Endothelial cell of umbilical vein (primary cell): ENCODE measurements at regions not wholly inside any gene's neighbourhood (a gene's known extent, or its start where the extent isn't known, plus 50 kb on each side); places are given as distances from the start of the nearest gene placed in this dataset.

Source experiments
- BruUV-seq: library from RNA; stranded (reverse); fragments of 400-500 nt; replicated peaks from 2 replicates; lab custom pipeline; 2021; lab: Mats Ljungman, UMichigan
- CTCF ChIA-PET: fragments of 300-600, 350-600 bp; sonication (Branson Sonifier 250); formaldehyde crosslinking; loops from one replicate; lab custom pipeline; 2021; ENCODE audit warnings: antibody characterized with exemption, inconsistent platforms; lab: Charles Lee
- POLR2A ChIA-PET: fragments of 300-600, 350-600 bp; sonication (Branson Sonifier 250); formaldehyde crosslinking; loops from one replicate; lab custom pipeline; 2021; ENCODE audit warnings: antibody characterized with exemption, inconsistent platforms; lab: Charles Lee
- DNase-seq: peaks from one replicate; pipeline ENCODE4 v3.0.0-alpha.2; 2011; ENCODE audit warnings: low read depth, low spot score
- FAIRE-seq: peaks from 2 replicates; lab custom pipeline; 2011; peaks lifted over from hg19 to GRCh38; lab: Jason Lieb, UNC
- H2AFZ ChIP-seq: 2 replicates; pipeline ENCODE4 v1.6.0; 2012; ENCODE audit warnings: low read depth, low read length, control low read depth, inconsistent platforms
- H3K27ac ChIP-seq: 2 replicates; pipeline ENCODE4 v1.5.1; 2011; ENCODE audit warnings: low read depth, mild to moderate bottlenecking, control low read depth, low read length, moderate library complexity; ENCODE audit not compliant: insufficient read depth
- H3K27me3 ChIP-seq, 2 experiments: 2 replicates each; pipeline versions ENCODE4 v1.6.0 to v1.6.1; 2011; ENCODE audit warnings: low read length in 2 of 2, mixed read lengths in 1 of 2; ENCODE audit not compliant: control insufficient read depth in 2 of 2, insufficient read depth in 2 of 2
- H3K36me3 ChIP-seq, 2 experiments: 2 replicates in 1 of 2; 3 replicates in 1 of 2; pipeline ENCODE4 v1.5.1; 2011; ENCODE audit warnings: low read length in 2 of 2, mild to moderate bottlenecking in 1 of 2, moderate library complexity in 1 of 2; ENCODE audit not compliant: control insufficient read depth in 2 of 2, insufficient read depth in 2 of 2; ENCODE audit errors: extremely low read depth in 1 of 2
- H3K4me1 ChIP-seq: 3 replicates; pipeline ENCODE4 v1.5.1; 2011; ENCODE audit warnings: mild to moderate bottlenecking, low read length; ENCODE audit not compliant: control insufficient read depth, insufficient read depth; ENCODE audit errors: extremely low read depth
- H3K4me2 ChIP-seq: 2 replicates; pipeline ENCODE4 v1.6.1; 2011; ENCODE audit warnings: low read length, control low read depth, mixed read lengths; ENCODE audit not compliant: insufficient read depth
- H3K4me3 ChIP-seq, 3 experiments: fragments of 200-600 bp in 1 of 3; sonication (generic), shearing (Covaris generic) in 1 of 3; replicated peaks in 1 of 3; 2 replicates each; pipeline ENCODE4 v1.5.1; 2011 to 2016; ENCODE audit warnings: control low read depth in 3 of 3, low read length in 3 of 3, mild to moderate bottlenecking in 2 of 3, inconsistent platforms in 1 of 3, low read depth in 1 of 3, moderate library complexity in 1 of 3; ENCODE audit not compliant: insufficient read depth in 1 of 3
- H3K79me2 ChIP-seq: 2 replicates; pipeline ENCODE4 v1.6.0; 2012; ENCODE audit warnings: low read length, inconsistent platforms; ENCODE audit not compliant: control insufficient read depth, insufficient read depth
- H3K9ac ChIP-seq: replicated peaks from 2 replicates; pipeline ENCODE3; 2011; ENCODE audit warnings: low read length, control low read depth; ENCODE audit not compliant: insufficient read depth; ENCODE audit errors: extremely low read depth
- H3K9me1 ChIP-seq: replicated peaks from 3 replicates; pipeline ENCODE4 v1.6.0; 2011; ENCODE audit warnings: mild to moderate bottlenecking, low read length; ENCODE audit not compliant: control insufficient read depth, insufficient read depth; ENCODE audit errors: extremely low read depth
- H3K9me3 ChIP-seq: replicated peaks from 2 replicates; pipeline ENCODE4 v1.5.1; 2012; ENCODE audit warnings: low read length, inconsistent platforms; ENCODE audit not compliant: control insufficient read depth, insufficient read depth
- H4K20me1 ChIP-seq: replicated peaks from 2 replicates; pipeline ENCODE3; 2011; ENCODE audit warnings: mild to moderate bottlenecking, low read length; ENCODE audit not compliant: control insufficient read depth, insufficient read depth; ENCODE audit errors: extremely low read depth
- CTCF ChIP-seq, 2 donors: IDR thresholded peaks; 1 replicate in 1 of 2; 2 replicates in 1 of 2; pipeline ENCODE4 v1.5.1; 2011; ENCODE audit warnings: low read length in 2 of 2, mild to moderate bottlenecking in 2 of 2, moderate library complexity in 2 of 2, control low read depth in 1 of 2, inconsistent platforms in 1 of 2, low read depth in 1 of 2; ENCODE audit not compliant: insufficient read depth in 1 of 2; ENCODE audit errors: extremely low read depth in 1 of 2
- EZH2 ChIP-seq: IDR thresholded peaks from 2 replicates; pipeline ENCODE4 v1.6.1; 2012; ENCODE audit warnings: borderline replicate concordance, low read depth, mild to moderate bottlenecking, moderate library complexity, low read length, inconsistent platforms; ENCODE audit not compliant: severe bottlenecking
- FOS ChIP-seq: IDR thresholded peaks from 2 replicates; pipeline ENCODE4 v1.6.1; 2011; ENCODE audit warnings: mild to moderate bottlenecking, low read length, moderate library complexity, borderline replicate concordance; ENCODE audit not compliant: insufficient read depth
- GATA2 ChIP-seq: IDR thresholded peaks from 2 replicates; pipeline ENCODE4 v1.7.0; 2011; ENCODE audit warnings: low read depth, mild to moderate bottlenecking, moderate library complexity, mixed read lengths, low read length; ENCODE audit not compliant: insufficient read length, insufficient read depth
- JUN ChIP-seq: IDR thresholded peaks from 2 replicates; pipeline ENCODE4 v1.6.1; 2011; ENCODE audit warnings: borderline replicate concordance, low read depth; ENCODE audit not compliant: insufficient read length, insufficient read depth
- MAX ChIP-seq: IDR thresholded peaks from 2 replicates; pipeline ENCODE4 v1.6.1; 2011; ENCODE audit not compliant: insufficient read depth, insufficient read length
- MYC ChIP-seq: IDR thresholded peaks from one replicate; pipeline ENCODE4 v1.6.1; 2011; ENCODE audit warnings: mild to moderate bottlenecking, low read depth, low read length
- POLR2AphosphoS5 ChIP-seq: IDR thresholded peaks from 2 replicates; pipeline ENCODE4 v1.6.1; 2012; ENCODE audit warnings: low read depth, mild to moderate bottlenecking, control low read depth, low read length, moderate library complexity; ENCODE audit not compliant: insufficient read depth
- dilution Hi-C: fragments of 300-500 bp; cut with MboI; formaldehyde crosslinking; loops from one replicate; pipeline ENCODE4 v1.15.0; 2019; ENCODE audit warnings: low sequenced_read_pairs; ENCODE audit not compliant: extremely low pct_ligation_motif_present
- intact Hi-C: fragments of 100-400 bp; cut with micrococcal nuclease; formaldehyde crosslinking; loops from one replicate; pipeline ENCODE4 v1.10.0; 2022

- FAIRE-seq: no peak
- Histone ChIP-seq H3K4me2 (no peak overlapping the region), H3K79me2 (no peaks in the 10 kb centered on the region), H3K9me1 (no peaks in the 10 kb centered on the region), H2AFZ (no peak overlapping the region), H4K20me1 (no peaks in the 10 kb centered on the region), H3K36me3 (no peaks in the 10 kb centered on the region), H3K9ac (no peak overlapping the region), H3K27me3 (no peaks in the 10 kb centered on the region), H3K9me3 (no peaks in the 10 kb centered on the region), H3K4me1 (no peaks in the 10 kb centered on the region), H3K4me3 (no peak overlapping the region), H3K27ac (no peak overlapping the region)
- DNase-seq: no peak
- CTCF ChIA-PET: no interaction called here
- intact Hi-C loops (no loop called here), dilution Hi-C loops (no loop called here)
- TF ChIP-seq EZH2: no peak
- no peak for TF ChIP-seq GATA2
- POLR2A ChIA-PET: no interaction called here
- no TSS peak for BruUV-seq
Observed at GRCh38 chr18:5770176-5770575, 125.1 kb downstream of the TMEM200C start.

- dilution Hi-C loops: no loop called here
- no peak for DNase-seq
Observed at GRCh38 chr18:5768454-5768853, 126.9 kb downstream of the TMEM200C start.

More at GRCh38 chr18:5768454-5768853, 126.9 kb downstream of the TMEM200C start:
- Histone ChIP-seq H3K27me3 (no peaks in the 10 kb centered on the region), H3K9me3 (no peaks in the 10 kb centered on the region), H3K4me3 (no peak overlapping the region), H4K20me1 (no peaks in the 10 kb centered on the region), H3K9ac (no peak overlapping the region), H2AFZ (no peak overlapping the region), H3K27ac (no peak overlapping the region), H3K79me2 (no peaks in the 10 kb centered on the region), H3K9me1 (no peaks in the 10 kb centered on the region), H3K36me3 (no peaks in the 10 kb centered on the region), H3K4me2 (no peak overlapping the region), H3K4me1 (no peaks in the 10 kb centered on the region)
- intact Hi-C loops: no loop called here
- ChIA-PET POLR2A (no interaction called here), CTCF (no interaction called here)
- TF ChIP-seq MAX: no peak
- TF ChIP-seq GATA2: no peak
- no peak for TF ChIP-seq JUN
- no peak for TF ChIP-seq EZH2
- no peak for TF ChIP-seq CTCF (IDR thresholded peaks at IDR 0.05; ENCODE audit: extremely low read depth in 1 of 2, insufficient read depth in 1 of 2, low read depth in 1 of 2, low read length in 2 of 2)
- no peak for TF ChIP-seq MYC
- no peak for TF ChIP-seq FOS
- no peak for TF ChIP-seq POLR2AphosphoS5
- FAIRE-seq: no peak
- no TSS peak for BruUV-seq
